ES-I3 (cell line): ENCODE measurements at regions not wholly inside any gene's neighbourhood (a gene's known extent, or its start where the extent isn't known, plus 50 kb on each side); places are given as distances from the start of the nearest gene placed in this dataset.
"Not testable (repeated sequence)": the region's sequence is repeated elsewhere in the genome, so short reads cannot be mapped to it uniquely, and the experiment has no call there.

Source experiments
- H3K36me3 ChIP-seq: 2 replicates; pipeline ENCODE4 v1.6.1; 2013; ENCODE audit warnings: mild to moderate bottlenecking, low read length, control low read depth, moderate library complexity; ENCODE audit not compliant: insufficient read depth
- H3K4me1 ChIP-seq: 2 replicates; pipeline ENCODE4 v1.6.1; 2013; ENCODE audit warnings: mild to moderate bottlenecking, control low read depth, low read length; ENCODE audit not compliant: insufficient read depth
- H3K9ac ChIP-seq: 2 replicates; pipeline ENCODE4 v1.6.1; 2013; ENCODE audit warnings: low read depth, mild to moderate bottlenecking, low read length, moderate library complexity
- H3K9me3 ChIP-seq: 2 replicates; pipeline ENCODE4 v1.6.1; 2013; ENCODE audit warnings: mild to moderate bottlenecking, low read length, moderate library complexity; ENCODE audit not compliant: control insufficient read depth, insufficient read depth

- not testable (repeated sequence) for H3K4me1 ChIP-seq, H3K9ac ChIP-seq, H3K9me3 ChIP-seq, H3K36me3 ChIP-seq
Observed at GRCh38 chr2:196298106-196298723, 126.8 kb upstream of the STK17B start.

- H3K36me3 ChIP-seq: no peaks in the 10 kb centered on the region
- H3K9me3 ChIP-seq: no peaks in the 10 kb centered on the region
- H3K9ac ChIP-seq: no peak overlapping the region
- H3K4me1 ChIP-seq: no peaks in the 10 kb centered on the region
Observed at GRCh38 chr2:196307775-196308305, 136.5 kb upstream of the STK17B start.

- Histone ChIP-seq H3K9ac (no peak overlapping the region), H3K4me1 (0 out of 2 replicates have a peak, but pooled peaks cover 1% of the 10 kb centered on the region), H3K9me3 (no peaks in the 10 kb centered on the region), H3K36me3 (no peaks in the 10 kb centered on the region)
Observed at GRCh38 chr2:196309691-196310090, 138.3 kb upstream of the STK17B start.

GRCh38 chr2:196314157-196314556 is 142.8 kb upstream of the STK17B start:
- Histone ChIP-seq H3K9ac (no peak overlapping the region), H3K36me3 (no peaks in the 10 kb centered on the region), H3K4me1 (0 out of 2 replicates have a peak, but pooled peaks cover 4% of the 10 kb centered on the region), H3K9me3 (no peaks in the 10 kb centered on the region)

GRCh38 chr2:196314780-196315179 is 143.4 kb upstream of the STK17B start:
- no peaks in the 10 kb centered on the region for H3K36me3 ChIP-seq
- H3K9ac ChIP-seq: no peak overlapping the region
- H3K9me3 ChIP-seq: no peaks in the 10 kb centered on the region
- H3K4me1 ChIP-seq: 0 out of 2 replicates have a peak, but pooled peaks cover 4% of the 10 kb centered on the region

- H3K9ac ChIP-seq: no peak overlapping the region
Observed at GRCh38 chr2:196315388-196316049, 144.1 kb upstream of the STK17B start.

GRCh38 chr2:196316050-196316430 is 144.7 kb upstream of the STK17B start:
- no peak overlapping the region for H3K9ac ChIP-seq
- H3K9me3 ChIP-seq: no peaks in the 10 kb centered on the region
- no peaks in the 10 kb centered on the region for H3K36me3 ChIP-seq
- 0 out of 2 replicates have a peak, but pooled peaks cover 4% of the 10 kb centered on the region for H3K4me1 ChIP-seq

More at GRCh38 chr2:196315388-196316049, 144.1 kb upstream of the STK17B start:
- Histone ChIP-seq H3K4me1 (0 out of 2 replicates have a peak, but pooled peaks cover 4% of the 10 kb centered on the region), H3K9me3 (no peaks in the 10 kb centered on the region), H3K36me3 (no peaks in the 10 kb centered on the region)

GRCh38 chr2:196318517-196319377 is 147.4 kb upstream of the STK17B start:
- Histone ChIP-seq H3K9me3 (no peaks in the 10 kb centered on the region), H3K9ac (no peak overlapping the region), H3K36me3 (no peaks in the 10 kb centered on the region), H3K4me1 (0 out of 2 replicates have a peak, but pooled peaks cover 4% of the 10 kb centered on the region)

- no peaks in the 10 kb centered on the region for H3K36me3 ChIP-seq
- H3K9me3 ChIP-seq: no peaks in the 10 kb centered on the region
- H3K9ac ChIP-seq: no peak overlapping the region
- no peaks in the 10 kb centered on the region for H3K4me1 ChIP-seq
Observed at GRCh38 chr2:196322973-196323810, 151.8 kb upstream of the STK17B start.

- no peak overlapping the region for H3K9ac ChIP-seq
- no peaks in the 10 kb centered on the region for H3K36me3 ChIP-seq
- no peaks in the 10 kb centered on the region for H3K9me3 ChIP-seq
- no peaks in the 10 kb centered on the region for H3K4me1 ChIP-seq
Observed at GRCh38 chr2:196324211-196324610, 152.8 kb upstream of the STK17B start.

- no peaks in the 10 kb centered on the region for H3K36me3 ChIP-seq
- H3K4me1 ChIP-seq: no peaks in the 10 kb centered on the region
- no peaks in the 10 kb centered on the region for H3K9me3 ChIP-seq
- H3K9ac ChIP-seq: no peak overlapping the region
Observed at GRCh38 chr2:196328088-196328680, 156.8 kb upstream of the STK17B start.

- no peak overlapping the region for H3K9ac ChIP-seq
- peaks cover 3% of the 10 kb centered on the region; the same call in 1 of the 2 replicates for H3K4me1 ChIP-seq
- no peaks in the 10 kb centered on the region for H3K9me3 ChIP-seq
- H3K36me3 ChIP-seq: no peaks in the 10 kb centered on the region
Observed at GRCh38 chr2:196329959-196330358, 158.6 kb upstream of the STK17B start.

GRCh38 chr2:196330645-196331044 is 159.3 kb upstream of the STK17B start:
- Histone ChIP-seq H3K4me1 (peaks cover 9% of the 10 kb centered on the region; the same call in 1 of the 2 replicates), H3K36me3 (no peaks in the 10 kb centered on the region), H3K9me3 (no peaks in the 10 kb centered on the region), H3K9ac (no peak overlapping the region)
